T follicular helper cell (primary cell): ENCODE measurements at regions not wholly inside any gene's neighbourhood (a gene's known extent, or its start where the extent isn't known, plus 50 kb on each side); places are given as distances from the start of the nearest gene placed in this dataset.

Source experiments
- DNase-seq: peaks from one replicate; pipeline ENCODE4 v3.0.0-alpha.2; 2020; ENCODE audit warnings: low read depth

GRCh38 chr1:84759756-84760155, 69.5 kb upstream of the SSX2IP start:
- DNase-seq, result no peak

DNA sequence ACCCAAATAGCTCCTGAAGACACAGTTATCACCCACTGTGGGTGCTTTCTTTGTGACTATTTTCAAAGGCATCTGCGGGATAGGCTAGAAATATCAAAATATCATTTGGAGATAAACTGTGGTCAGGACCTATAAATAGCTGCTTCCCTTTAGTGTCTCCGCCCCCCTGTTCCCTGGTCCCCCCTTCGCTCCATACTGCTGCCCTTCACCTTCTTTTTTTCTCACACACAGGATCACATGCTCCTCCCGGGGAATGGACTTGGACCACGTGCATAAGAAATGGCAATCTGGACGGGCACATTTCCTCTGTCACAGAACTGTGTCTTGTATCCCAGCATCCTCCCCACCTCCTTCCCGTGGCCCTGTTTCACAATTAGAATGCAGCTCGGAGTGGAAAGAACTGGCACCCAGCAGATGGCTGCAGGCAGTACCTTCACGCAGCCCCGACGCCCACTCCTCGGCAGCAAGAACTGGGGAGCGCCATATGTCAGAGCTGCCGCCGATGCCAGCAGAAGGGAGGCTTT, 68.8 kb upstream of the SSX2IP start:
- no peak for DNase-seq

DNA sequence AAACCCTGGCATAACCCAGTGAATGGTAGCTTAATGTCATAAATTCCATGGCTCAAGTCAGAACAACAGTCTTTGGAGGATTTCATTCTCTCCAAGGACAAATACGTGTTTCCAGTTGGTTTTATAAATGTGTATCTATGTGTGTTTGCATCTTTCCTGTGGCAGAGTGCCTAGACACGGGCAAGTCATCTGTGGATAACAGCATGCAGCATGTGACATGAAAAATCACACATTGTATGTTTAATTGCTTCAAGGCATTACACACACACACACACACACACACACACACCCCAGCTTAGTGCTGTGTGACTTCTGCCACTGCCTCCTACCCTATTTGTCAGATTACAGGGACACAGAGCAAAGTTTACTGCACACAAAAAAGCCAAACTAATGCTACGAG, 68.2 kb upstream of the SSX2IP start:
- no peak for DNase-seq

GRCh38 chr1:84757301-84757700, 67.0 kb upstream of the SSX2IP start:
- no peak for DNase-seq

- no peak for DNase-seq
Observed at GRCh38 chr1:84756455-84757082, 66.3 kb upstream of the SSX2IP start.

GRCh38 chr1:84756001-84756400, 65.7 kb upstream of the SSX2IP start:
- DNase-seq, result no peak

GRCh38 chr1:84755216-84755615, 65.0 kb upstream of the SSX2IP start:
- DNase-seq, result no peak

- DNase-seq, result no peak
Observed at GRCh38 chr1:84754386-84754703, 64.1 kb upstream of the SSX2IP start.

- DNase-seq, result peak; percentile 63
Observed at GRCh38 chr1:84753516-84754385, 63.5 kb upstream of the SSX2IP start.

DNA sequence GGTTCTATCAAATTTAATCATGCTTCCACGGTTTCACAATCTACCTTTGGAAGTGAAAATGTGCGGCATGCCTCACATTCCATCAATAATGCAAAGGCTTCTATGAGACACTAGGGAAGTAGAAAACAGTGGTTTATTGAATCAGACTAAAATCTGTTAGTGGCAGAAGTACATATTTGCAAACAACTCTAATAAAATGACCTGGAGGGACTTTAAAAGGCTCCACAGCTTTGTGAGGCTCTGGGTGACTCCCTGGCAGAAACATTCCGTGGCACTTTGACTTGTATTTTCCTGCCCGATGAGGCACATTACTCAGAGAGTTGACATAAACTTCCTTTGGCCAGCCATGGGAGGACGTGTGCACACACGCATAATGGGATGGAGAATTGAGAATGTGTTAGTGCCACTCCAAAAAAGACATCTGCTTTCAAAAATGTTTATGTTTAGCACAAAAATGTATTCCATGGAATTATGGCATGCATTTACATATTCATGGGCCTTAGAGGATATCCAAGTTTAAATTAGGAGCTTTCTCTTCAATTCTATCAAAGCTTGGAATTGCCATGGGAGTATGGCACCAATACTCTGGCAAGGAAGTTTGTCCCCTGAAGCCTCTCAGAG, 60.0 kb upstream of the SSX2IP start:
- DNase-seq, result no peak

DNA sequence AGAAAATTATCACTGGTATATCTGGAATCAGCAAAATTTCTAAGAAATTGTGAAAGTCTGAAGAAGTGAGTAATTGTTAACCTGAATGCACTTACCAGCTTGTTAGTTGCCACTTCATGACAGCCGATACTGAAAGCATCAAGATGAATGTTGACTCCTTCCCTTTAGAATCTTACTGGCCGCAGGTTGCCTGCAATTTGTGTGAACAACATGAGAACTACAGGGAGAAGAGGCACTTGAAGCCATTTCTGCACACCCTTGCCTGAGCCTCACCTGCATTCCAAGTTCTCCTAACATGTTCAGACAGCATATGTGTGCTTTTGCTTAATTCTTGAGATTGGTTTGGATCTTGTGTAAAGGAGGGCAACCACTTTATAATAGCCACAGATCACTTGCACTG, 59.2 kb upstream of the SSX2IP start:
- no peak for DNase-seq

- DNase-seq, result no peak
Observed at GRCh38 chr1:84748364-84748763, 58.1 kb upstream of the SSX2IP start.

- DNase-seq, result no peak
Observed at GRCh38 chr1:84745857-84746256, 55.6 kb upstream of the SSX2IP start.

- no peak for DNase-seq
Observed at GRCh38 chr1:84743896-84744295, 53.6 kb upstream of the SSX2IP start.

DNA sequence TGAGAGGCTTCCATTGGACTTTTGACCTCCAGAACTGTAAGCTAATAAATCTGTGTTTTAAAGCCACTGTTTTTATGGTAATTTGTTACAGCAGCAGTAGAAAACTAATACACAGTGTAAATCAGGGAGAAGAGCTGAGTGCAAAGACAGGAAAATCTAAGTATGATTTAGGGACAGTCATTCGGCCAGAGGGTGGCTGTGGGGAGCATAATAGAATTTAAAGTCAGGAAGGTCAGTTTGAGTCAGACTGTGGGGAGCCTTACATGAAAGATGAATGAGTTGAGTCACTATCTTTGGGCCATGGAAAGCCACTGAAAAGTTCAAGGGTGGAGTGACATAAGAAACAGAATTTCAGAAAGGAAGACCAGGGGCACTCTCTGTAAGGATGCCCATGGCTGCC, 52.4 kb upstream of the SSX2IP start:
- no peak for DNase-seq

GRCh38 chr1:84740050-84740714, 49.9 kb upstream of the SSX2IP start:
- no peak for DNase-seq
